Activated effector memory CD4-positive, alpha-beta T cell treated with anti-CD3 and anti-CD28 coated beads, Interleukin-2, amount 50 U/mL, for 16 hours (primary cell): ENCODE measurements at regions not wholly inside any gene's neighbourhood (a gene's known extent, or its start where the extent isn't known, plus 50 kb on each side); places are given as distances from the start of the nearest gene placed in this dataset.

ENCODE experiments used
- DNase-seq: peaks from one replicate; pipeline ENCODE4 v3.0.0-alpha.2; 2020

DNA sequence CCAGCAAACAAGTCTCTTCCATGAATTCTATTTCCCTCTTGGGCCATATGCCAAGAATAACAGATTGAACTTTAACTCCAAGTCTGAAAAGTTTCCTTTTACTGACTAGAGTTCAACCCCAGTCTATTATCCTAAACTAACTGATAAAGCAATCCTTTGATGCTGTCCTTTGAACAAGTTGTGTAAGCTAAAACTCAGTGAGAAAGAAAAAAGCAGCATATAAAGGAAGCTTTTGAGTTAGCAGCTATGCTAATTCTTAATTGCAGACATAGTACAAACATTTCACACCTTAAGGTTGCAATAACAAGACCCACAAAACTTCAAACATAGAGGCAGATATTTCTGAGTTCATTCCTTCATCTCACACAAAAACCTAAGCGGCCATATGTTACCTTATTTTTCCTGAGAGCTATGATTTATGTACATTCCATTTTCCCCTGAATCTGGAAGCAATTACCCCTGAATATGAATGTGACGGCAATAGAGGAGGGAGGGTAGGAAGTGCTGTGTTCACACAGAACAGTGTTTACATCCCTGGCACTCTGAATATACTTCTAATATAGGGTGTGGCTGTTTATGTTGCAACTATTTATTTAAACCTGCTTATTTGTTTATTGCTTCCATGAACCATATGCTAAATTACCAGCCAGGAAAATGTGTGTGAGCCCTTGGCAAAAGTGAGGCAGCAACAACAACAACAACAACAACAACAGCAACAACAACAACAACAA, 180.6 kb downstream of the IRS1 start:
- no peak for DNase-seq

- no peak for DNase-seq
Observed at GRCh38 chr2:226618544-226618874, 181.1 kb downstream of the IRS1 start.

- no peak for DNase-seq
Observed at GRCh38 chr2:226615891-226616290, 183.7 kb downstream of the IRS1 start.

DNA sequence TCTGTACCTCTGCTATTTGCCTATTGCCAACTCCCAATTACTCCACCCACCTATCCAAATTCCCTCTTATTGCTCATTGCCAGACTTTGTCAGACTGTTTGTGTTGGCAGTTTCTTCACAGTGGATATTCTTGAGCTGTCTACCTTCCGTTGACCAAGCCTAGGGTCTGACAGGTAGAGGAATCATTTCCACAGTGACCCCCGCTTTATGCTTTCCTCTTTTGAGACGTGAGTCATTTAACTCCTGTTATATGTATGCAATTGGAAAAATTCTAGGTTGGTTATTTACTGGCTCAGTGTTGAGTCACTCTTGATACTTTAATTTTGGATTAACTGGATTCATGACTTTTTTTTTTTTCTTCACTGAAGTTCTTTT, 187.7 kb downstream of the IRS1 start:
- DNase-seq = no peak

GRCh38 chr2:226611196-226611943, 188.2 kb downstream of the IRS1 start:
- no peak for DNase-seq

DNA sequence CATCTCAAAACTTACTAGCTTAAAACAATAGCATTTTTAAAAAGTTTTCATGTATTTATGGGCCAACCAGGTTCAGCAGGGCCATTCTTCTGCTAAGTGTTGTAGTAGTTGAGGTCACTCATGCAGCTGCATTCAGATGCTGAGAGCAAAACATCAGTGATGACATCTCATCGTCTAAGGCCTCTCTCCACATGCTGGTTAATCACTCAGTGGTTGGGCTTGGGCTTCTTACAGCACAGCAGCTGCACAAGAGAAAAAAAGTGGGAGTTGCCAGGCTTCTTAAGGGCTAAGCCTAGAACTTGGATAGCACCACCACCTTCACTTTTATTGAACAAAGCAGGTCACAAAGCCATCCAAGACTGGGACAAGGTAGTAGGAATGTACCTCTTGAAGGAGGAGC, 190.3 kb downstream of the IRS1 start:
- no peak for DNase-seq

- DNase-seq = no peak
Observed at GRCh38 chr2:226608451-226608850, 191.2 kb downstream of the IRS1 start.

- DNase-seq = no peak
Observed at GRCh38 chr2:226607379-226607778, 192.2 kb downstream of the IRS1 start.

- DNase-seq = no peak
Observed at GRCh38 chr2:226605642-226606041, 194.0 kb downstream of the IRS1 start.

- no peak for DNase-seq
Observed at GRCh38 chr2:226603606-226604005, 196.0 kb downstream of the IRS1 start.

DNA sequence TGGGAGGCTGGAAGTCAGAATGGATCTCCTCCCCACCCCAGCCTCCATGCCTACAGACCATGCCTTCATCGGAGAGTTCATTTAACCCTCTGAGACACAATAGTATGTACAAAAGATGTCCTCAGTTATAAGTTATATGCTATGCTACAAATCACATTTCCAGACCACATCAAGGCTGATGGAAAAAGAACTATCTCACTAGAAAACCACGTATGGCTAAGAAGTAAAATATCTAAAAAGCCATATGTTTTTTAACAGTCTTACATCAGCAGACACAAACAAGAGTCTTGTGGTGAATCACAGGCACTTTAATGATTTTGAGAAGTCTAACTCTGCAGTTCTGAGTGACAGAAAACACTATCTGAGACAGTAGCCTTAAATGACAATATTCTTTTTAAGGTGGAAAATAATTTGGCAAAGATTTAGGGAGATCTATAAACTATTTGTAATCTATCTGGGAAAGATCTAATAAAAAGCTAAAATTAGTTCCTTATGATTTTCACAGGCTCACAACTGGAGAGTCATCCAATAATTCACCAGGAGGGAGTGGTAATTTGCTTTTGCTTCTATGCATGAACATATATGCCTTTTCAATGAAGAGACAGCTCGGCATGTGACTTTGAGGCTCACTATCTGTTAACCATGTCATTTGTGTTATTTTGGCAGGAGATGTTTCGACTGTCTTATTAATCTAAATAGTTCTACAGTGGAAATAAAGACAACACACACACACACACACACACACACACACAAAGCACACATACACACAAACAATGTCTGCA, 197.5 kb downstream of the IRS1 start:
- no peak for DNase-seq

DNA sequence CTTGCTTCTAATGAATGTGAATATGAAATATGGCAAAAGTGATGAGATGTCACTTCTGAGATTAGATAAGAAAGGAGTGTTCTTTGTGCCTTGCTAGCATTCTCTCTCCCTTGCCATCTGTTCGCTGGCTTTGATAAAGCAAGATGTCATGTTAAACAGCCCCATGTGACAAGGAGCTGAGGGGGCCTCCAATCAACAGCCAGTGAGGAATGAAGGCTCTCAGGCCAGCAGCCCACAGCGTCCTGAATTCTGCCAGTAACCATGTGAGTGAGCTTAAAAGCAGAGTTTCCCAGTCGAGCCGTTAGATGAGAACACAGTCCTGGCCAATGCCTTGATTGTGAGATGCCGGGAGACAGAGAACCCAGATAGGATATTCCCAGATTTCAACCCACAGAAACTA, 198.8 kb downstream of the IRS1 start:
- DNase-seq = no peak

- no peak for DNase-seq
Observed at GRCh38 chr2:226600184-226600583, 199.4 kb downstream of the IRS1 start.

- no peak for DNase-seq
Observed at GRCh38 chr2:226589043-226589442, 210.6 kb downstream of the IRS1 start.

GRCh38 chr2:226585130-226585561, 214.5 kb downstream of the IRS1 start:
- no peak for DNase-seq

DNA sequence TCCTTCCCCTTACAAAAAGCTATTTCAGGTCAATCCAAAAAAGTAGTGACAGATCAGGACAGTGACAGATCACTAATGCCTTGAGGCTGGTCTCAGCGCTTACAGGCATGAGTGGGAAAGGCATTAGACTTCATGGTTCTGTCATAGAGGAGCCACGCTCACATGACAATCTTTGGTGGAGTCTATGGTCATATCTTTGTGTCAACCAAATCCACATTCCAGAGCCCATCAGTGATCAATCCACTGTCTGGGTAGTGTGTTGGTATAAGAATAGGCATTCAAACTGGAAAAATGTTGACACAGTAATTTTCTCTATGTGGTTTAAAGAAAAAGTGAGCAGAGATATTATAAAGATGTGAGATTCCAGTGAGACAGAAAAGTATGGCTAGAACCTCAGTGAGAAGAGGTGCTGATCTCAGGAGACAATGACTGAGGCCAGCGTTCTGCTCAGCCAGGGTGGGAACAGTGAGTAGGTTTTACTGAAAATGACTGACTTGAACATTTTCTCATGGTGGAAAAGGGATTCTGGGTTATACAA, 215.0 kb downstream of the IRS1 start:
- no peak for DNase-seq

DNA sequence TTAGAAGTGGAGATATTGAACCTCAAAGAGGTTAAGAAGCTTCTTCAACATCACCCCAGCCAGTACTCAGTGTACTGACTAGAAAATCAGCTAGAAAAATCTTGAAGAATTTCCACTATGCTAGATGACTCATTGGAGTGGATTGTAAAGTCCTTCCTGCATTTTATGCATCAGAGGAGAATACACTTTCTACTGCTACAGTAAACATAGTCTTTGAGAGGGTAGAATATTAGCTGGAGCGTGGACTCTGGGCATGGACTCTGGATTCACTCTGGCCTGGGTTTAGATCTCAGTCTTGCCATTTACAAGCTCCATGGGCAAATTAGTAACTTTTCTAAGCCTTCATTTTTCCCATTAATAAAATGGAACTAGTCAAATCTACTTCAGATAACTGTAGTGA, 215.9 kb downstream of the IRS1 start:
- no peak for DNase-seq

DNA sequence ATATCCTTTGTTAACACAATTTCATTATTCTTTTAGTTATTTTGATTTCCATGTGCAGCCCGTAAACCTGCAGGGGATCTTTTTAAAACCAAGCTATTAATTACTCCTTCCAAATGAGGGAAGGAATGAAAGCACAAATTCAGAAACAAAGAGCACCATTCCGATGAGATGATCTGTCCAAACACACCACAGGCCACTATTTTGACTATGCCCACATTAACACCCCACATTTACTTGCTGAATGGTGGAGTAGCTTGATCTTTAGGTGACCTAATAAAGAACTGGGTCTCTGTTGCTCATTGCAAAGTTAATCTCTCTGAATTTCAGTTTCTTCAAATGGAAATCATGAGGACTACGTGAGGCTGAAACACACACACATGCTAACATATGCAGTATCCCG, 218.0 kb downstream of the IRS1 start:
- DNase-seq = no peak

DNA sequence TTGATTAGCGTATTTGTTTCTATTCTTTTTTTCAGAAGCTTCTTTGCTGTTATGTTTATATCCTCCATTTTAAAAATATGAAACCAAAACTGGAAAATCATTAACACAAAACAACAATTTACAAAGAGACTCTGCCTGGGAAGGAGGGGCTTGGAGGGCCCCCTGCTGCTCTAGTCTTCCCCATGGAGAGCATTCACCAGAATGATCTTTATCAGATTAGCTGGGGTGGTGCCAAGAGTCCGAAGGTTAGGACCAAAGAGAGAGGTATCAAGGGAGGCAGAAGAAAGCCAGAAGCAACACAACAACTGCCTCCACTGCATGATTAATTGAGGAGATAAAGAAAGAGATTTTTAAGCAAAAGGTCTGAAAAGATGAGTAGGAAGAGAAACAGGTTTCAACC, 218.6 kb downstream of the IRS1 start:
- no peak for DNase-seq

GRCh38 chr2:226580403-226580802, 219.2 kb downstream of the IRS1 start:
- no peak for DNase-seq

- DNase-seq = no peak
Observed at GRCh38 chr2:226579519-226579918, 220.1 kb downstream of the IRS1 start.

- no peak for DNase-seq
Observed at GRCh38 chr2:226578879-226579278, 220.7 kb downstream of the IRS1 start.

DNA sequence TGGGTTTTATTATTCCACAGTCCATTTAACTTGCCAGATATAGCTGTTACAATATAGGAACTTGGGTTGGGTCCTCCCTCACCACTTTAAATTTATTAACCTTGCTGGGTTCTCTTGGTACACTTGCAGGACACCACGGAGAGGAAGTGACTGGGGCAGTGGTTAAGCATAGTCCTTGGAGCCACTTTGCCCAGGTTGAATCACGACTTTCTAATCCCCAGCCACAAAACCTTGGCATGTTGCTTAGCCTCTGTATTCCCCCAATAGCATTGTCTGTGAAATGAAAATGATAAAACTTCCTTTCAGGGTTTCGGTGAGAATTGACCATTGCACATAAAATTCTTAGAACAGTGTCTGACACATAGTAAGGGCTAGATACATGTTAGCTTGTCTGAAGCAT, 221.2 kb downstream of the IRS1 start:
- no peak for DNase-seq

DNA sequence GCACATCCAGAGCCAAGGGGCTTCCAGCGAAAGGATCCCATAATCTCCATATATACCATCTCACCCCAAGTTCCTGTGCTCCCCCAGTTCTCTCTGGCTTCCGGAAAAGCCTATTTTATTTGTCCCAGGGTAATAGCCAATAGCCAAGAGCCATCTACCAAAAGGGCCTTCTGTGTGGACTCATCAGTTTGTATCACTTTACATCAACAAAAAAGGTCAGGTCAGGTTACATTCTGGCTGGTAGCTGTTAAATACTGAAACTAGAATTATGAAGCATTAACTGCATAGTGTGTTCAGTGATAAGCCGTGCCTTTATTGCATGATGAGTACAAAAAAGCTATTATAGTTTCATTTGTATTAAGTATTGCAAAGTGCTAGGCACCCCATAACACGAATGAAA, 223.7 kb downstream of the IRS1 start:
- no peak for DNase-seq
